ENCODE measurements at regions not wholly inside any gene's neighbourhood (a gene's known extent, or its start where the extent isn't known, plus 50 kb on each side); places are given as distances from the start of the nearest gene placed in this dataset.
"Not testable (repeated sequence)": the region's sequence is repeated elsewhere in the genome, so short reads cannot be mapped to it uniquely, and the experiment has no call there.

GRCh38 chr7:121620953-121621606 lies 225.0 kb upstream of the FAM3C start:
- DNase-seq (ENCODE audit: low read depth, low spot score): no peak

GRCh38 chr7:121620206-121620605 lies 224.1 kb upstream of the FAM3C start:
- DNase-seq (ENCODE audit: low read depth, low spot score): no peak

GRCh38 chr7:121618182-121618581 lies 222.1 kb upstream of the FAM3C start:
- DNase-seq (ENCODE audit: low read depth, low spot score): no peak

- no peak for DNase-seq (ENCODE audit: low read depth, low spot score)
These were observed 214.1 kb upstream of the FAM3C start for GRCh38 chr7:121610243-121610642.

GRCh38 chr7:121609208-121609607 lies 213.1 kb upstream of the FAM3C start:
- no peak for DNase-seq (ENCODE audit: low read depth, low spot score)

GRCh38 chr7:121608785-121609184 lies 212.7 kb upstream of the FAM3C start:
- no peak for DNase-seq (ENCODE audit: low read depth, low spot score)

- not testable (repeated sequence) for DNase-seq (ENCODE audit: low read depth, low spot score)
These were observed 212.1 kb upstream of the FAM3C start for GRCh38 chr7:121608183-121608582.

GRCh38 chr7:121605317-121605680 lies 209.2 kb upstream of the FAM3C start:
- peak; percentile 24 for DNase-seq (ENCODE audit: low read depth, low spot score)

GRCh38 chr7:121604627-121605316 lies 208.7 kb upstream of the FAM3C start:
- peak; percentile 25 for DNase-seq (ENCODE audit: low read depth, low spot score)

- no peak for DNase-seq (ENCODE audit: low read depth, low spot score)
These were observed 207.8 kb upstream of the FAM3C start for GRCh38 chr7:121603886-121604285.

GRCh38 chr7:121599887-121600286 lies 203.8 kb upstream of the FAM3C start:
- DNase-seq (ENCODE audit: low read depth, low spot score): no peak

- no peak for DNase-seq (ENCODE audit: low read depth, low spot score)
These were observed 199.9 kb upstream of the FAM3C start for GRCh38 chr7:121595758-121596696.

GRCh38 chr7:121591926-121592325 lies 195.8 kb upstream of the FAM3C start:
- no peak for DNase-seq (ENCODE audit: low read depth, low spot score)

- no peak for DNase-seq (ENCODE audit: low read depth, low spot score)
These were observed 191.3 kb upstream of the FAM3C start for GRCh38 chr7:121587435-121587834.

- DNase-seq (ENCODE audit: low read depth, low spot score): no peak
These were observed 186.2 kb upstream of the FAM3C start for GRCh38 chr7:121582258-121582657.

- no peak for DNase-seq (ENCODE audit: low read depth, low spot score)
These were observed 183.5 kb upstream of the FAM3C start for GRCh38 chr7:121579639-121580038.

- DNase-seq (ENCODE audit: low read depth, low spot score): no peak
These were observed 182.6 kb upstream of the FAM3C start for GRCh38 chr7:121578669-121579068.

- DNase-seq (ENCODE audit: low read depth, low spot score): no peak
These were observed 180.2 kb upstream of the FAM3C start for GRCh38 chr7:121576148-121576917.

GRCh38 chr7:121575194-121575765 lies 179.2 kb upstream of the FAM3C start:
- no peak for DNase-seq (ENCODE audit: low read depth, low spot score)

GRCh38 chr7:121574109-121574508 lies 178.0 kb upstream of the FAM3C start:
- no peak for DNase-seq (ENCODE audit: low read depth, low spot score)

- no peak for DNase-seq (ENCODE audit: low read depth, low spot score)
These were observed 176.5 kb upstream of the FAM3C start for GRCh38 chr7:121572615-121573014.

Data from astrocyte of the hippocampus (primary cell).